PC-3 (cell line): ENCODE measurements at regions not wholly inside any gene's neighbourhood (a gene's known extent, or its start where the extent isn't known, plus 50 kb on each side); places are given as distances from the start of the nearest gene placed in this dataset.
"Not testable (repeated sequence)": the region's sequence is repeated elsewhere in the genome, so short reads cannot be mapped to it uniquely, and the experiment has no call there.

Source experiments
- EZH2 ChIP-seq: fragments of 300-600 bp; sonication (generic); IDR thresholded peaks from one replicate; pipeline ENCODE4 v1.6.1; 2017; ENCODE audit warnings: antibody characterized with exemption, mild to moderate bottlenecking, low read length; ENCODE audit not compliant: unreplicated experiment
- EZH2phosphoT487 ChIP-seq: fragments of 300-600 bp; sonication (generic); IDR thresholded peaks from 2 replicates; pipeline ENCODE4 v1.6.1; 2018; ENCODE audit warnings: mild to moderate bottlenecking, antibody characterized with exemption, low read length, borderline replicate concordance
- TF ChIP-seq, protein P1 (sequence below): fragments of 300-600 bp; sonication (generic); conservative IDR thresholded peaks from 2 replicates; pipeline ENCODE4 v1.5.1; 2017; ENCODE audit warnings: antibody characterized with exemption, low read depth, mild to moderate bottlenecking, low read length

GRCh38 chr4:49137961-49138360 lies 151.9 kb downstream of the CWH43 start:
- TF ChIP-seq, protein P1, sequence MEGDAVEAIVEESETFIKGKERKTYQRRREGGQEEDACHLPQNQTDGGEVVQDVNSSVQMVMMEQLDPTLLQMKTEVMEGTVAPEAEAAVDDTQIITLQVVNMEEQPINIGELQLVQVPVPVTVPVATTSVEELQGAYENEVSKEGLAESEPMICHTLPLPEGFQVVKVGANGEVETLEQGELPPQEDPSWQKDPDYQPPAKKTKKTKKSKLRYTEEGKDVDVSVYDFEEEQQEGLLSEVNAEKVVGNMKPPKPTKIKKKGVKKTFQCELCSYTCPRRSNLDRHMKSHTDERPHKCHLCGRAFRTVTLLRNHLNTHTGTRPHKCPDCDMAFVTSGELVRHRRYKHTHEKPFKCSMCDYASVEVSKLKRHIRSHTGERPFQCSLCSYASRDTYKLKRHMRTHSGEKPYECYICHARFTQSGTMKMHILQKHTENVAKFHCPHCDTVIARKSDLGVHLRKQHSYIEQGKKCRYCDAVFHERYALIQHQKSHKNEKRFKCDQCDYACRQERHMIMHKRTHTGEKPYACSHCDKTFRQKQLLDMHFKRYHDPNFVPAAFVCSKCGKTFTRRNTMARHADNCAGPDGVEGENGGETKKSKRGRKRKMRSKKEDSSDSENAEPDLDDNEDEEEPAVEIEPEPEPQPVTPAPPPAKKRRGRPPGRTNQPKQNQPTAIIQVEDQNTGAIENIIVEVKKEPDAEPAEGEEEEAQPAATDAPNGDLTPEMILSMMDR = not testable (repeated sequence)
- not testable (repeated sequence) for TF ChIP-seq EZH2, EZH2phosphoT487
